Muscle layer of colon (tissue), 2 donors: ENCODE measurements at regions not wholly inside any gene's neighbourhood (a gene's known extent, or its start where the extent isn't known, plus 50 kb on each side); places are given as distances from the start of the nearest gene placed in this dataset.

ENCODE experiments used
- H3K27ac ChIP-seq: one replicate; pipeline ENCODE4 v1.7.0; 2013; ENCODE audit warnings: low read depth, mild to moderate bottlenecking, low read length, moderate library complexity
- H3K27me3 ChIP-seq, 2 donors: one replicate each; pipeline ENCODE4 v1.7.0; 2013; ENCODE audit warnings: low read length in 2 of 2, mild to moderate bottlenecking in 2 of 2; ENCODE audit not compliant: insufficient read depth in 2 of 2, control insufficient read depth in 1 of 2
- H3K36me3 ChIP-seq: one replicate; pipeline ENCODE4 v1.7.0; 2013; ENCODE audit warnings: mild to moderate bottlenecking, low read length; ENCODE audit not compliant: insufficient read depth
- H3K4me1 ChIP-seq: one replicate; pipeline ENCODE4 v1.7.0; 2013; ENCODE audit warnings: mild to moderate bottlenecking, low read length; ENCODE audit not compliant: insufficient read depth
- H3K4me3 ChIP-seq, 2 donors: one replicate each; pipeline ENCODE4 v1.7.0; 2013; ENCODE audit warnings: low read length in 2 of 2, low read depth in 1 of 2, mild to moderate bottlenecking in 1 of 2, moderate library complexity in 1 of 2
- H3K9ac ChIP-seq: one replicate; pipeline ENCODE4 v1.7.0; 2013; ENCODE audit warnings: low read length
- H3K9me3 ChIP-seq: one replicate; pipeline ENCODE4 v1.7.0; 2013; ENCODE audit warnings: mild to moderate bottlenecking, low read length
- donor health status: abdominal sarcoma.
- donor health status: Adenocarcinoma of cecum.

- no peaks in the 10 kb centered on the region for H3K36me3 ChIP-seq
- no peak overlapping the region for H3K27ac ChIP-seq
- no peaks in the 10 kb centered on the region for H3K4me1 ChIP-seq
- H3K4me3 ChIP-seq = no peak overlapping the region
- H3K9ac ChIP-seq = no peak overlapping the region
- no peaks in the 10 kb centered on the region for H3K27me3 ChIP-seq
- H3K9me3 ChIP-seq = no peaks in the 10 kb centered on the region
Observed at GRCh38 chr20:57094252-57094891, 172.1 kb downstream of the BMP7 start.

GRCh38 chr20:57094991-57095390 lies 171.4 kb downstream of the BMP7 start:
- Histone ChIP-seq H3K9me3 (no peaks in the 10 kb centered on the region), H3K27me3 (no peaks in the 10 kb centered on the region), H3K4me3 (no peak overlapping the region), H3K4me1 (no peaks in the 10 kb centered on the region), H3K9ac (no peak overlapping the region), H3K36me3 (no peaks in the 10 kb centered on the region), H3K27ac (no peak overlapping the region)

GRCh38 chr20:57095426-57095825 lies 171.0 kb downstream of the BMP7 start:
- H3K27me3 ChIP-seq = no peaks in the 10 kb centered on the region
- H3K9ac ChIP-seq = no peak overlapping the region
- H3K27ac ChIP-seq = no peak overlapping the region
- no peak overlapping the region for H3K4me3 ChIP-seq
- H3K4me1 ChIP-seq = no peaks in the 10 kb centered on the region
- H3K9me3 ChIP-seq = no peaks in the 10 kb centered on the region
- no peaks in the 10 kb centered on the region for H3K36me3 ChIP-seq

GRCh38 chr20:57097245-57097915 lies 169.1 kb downstream of the BMP7 start:
- H3K9ac ChIP-seq = no peak overlapping the region
- H3K4me3 ChIP-seq = no peak overlapping the region
- H3K9me3 ChIP-seq = no peaks in the 10 kb centered on the region
- no peaks in the 10 kb centered on the region for H3K27me3 ChIP-seq
- no peak overlapping the region for H3K27ac ChIP-seq
- no peaks in the 10 kb centered on the region for H3K36me3 ChIP-seq
- H3K4me1 ChIP-seq = no peaks in the 10 kb centered on the region

- Histone ChIP-seq H3K27ac (no peak overlapping the region), H3K9me3 (no peaks in the 10 kb centered on the region), H3K4me3 (no peak overlapping the region), H3K9ac (no peak overlapping the region), H3K36me3 (no peaks in the 10 kb centered on the region), H3K27me3 (no peaks in the 10 kb centered on the region), H3K4me1 (no peaks in the 10 kb centered on the region)
Observed at GRCh38 chr20:57102160-57102559, 164.3 kb downstream of the BMP7 start.

GRCh38 chr20:57102566-57102965 lies 163.9 kb downstream of the BMP7 start:
- H3K9ac ChIP-seq = no peak overlapping the region
- H3K27me3 ChIP-seq = no peaks in the 10 kb centered on the region
- no peak overlapping the region for H3K4me3 ChIP-seq
- H3K4me1 ChIP-seq = no peaks in the 10 kb centered on the region
- H3K9me3 ChIP-seq = no peaks in the 10 kb centered on the region
- H3K36me3 ChIP-seq = no peaks in the 10 kb centered on the region
- H3K27ac ChIP-seq = no peak overlapping the region

GRCh38 chr20:57103146-57103800 lies 163.2 kb downstream of the BMP7 start:
- Histone ChIP-seq H3K4me1 (no peaks in the 10 kb centered on the region), H3K9me3 (no peaks in the 10 kb centered on the region), H3K27me3 (no peaks in the 10 kb centered on the region), H3K9ac (no peak overlapping the region), H3K27ac (no peak overlapping the region), H3K36me3 (no peaks in the 10 kb centered on the region), H3K4me3 (no peak overlapping the region)

- no peaks in the 10 kb centered on the region for H3K36me3 ChIP-seq
- H3K4me3 ChIP-seq = no peak overlapping the region
- no peaks in the 10 kb centered on the region for H3K4me1 ChIP-seq
- no peak overlapping the region for H3K27ac ChIP-seq
- H3K27me3 ChIP-seq = no peaks in the 10 kb centered on the region
- no peaks in the 10 kb centered on the region for H3K9me3 ChIP-seq
- no peak overlapping the region for H3K9ac ChIP-seq
Observed at GRCh38 chr20:57104113-57104512, 162.3 kb downstream of the BMP7 start.

GRCh38 chr20:57104651-57105204 lies 161.7 kb downstream of the BMP7 start:
- Histone ChIP-seq H3K4me3 (no peak overlapping the region), H3K27ac (no peak overlapping the region), H3K9me3 (no peaks in the 10 kb centered on the region), H3K4me1 (no peaks in the 10 kb centered on the region), H3K9ac (no peak overlapping the region), H3K27me3 (no peaks in the 10 kb centered on the region), H3K36me3 (no peaks in the 10 kb centered on the region)

- Histone ChIP-seq H3K4me1 (no peaks in the 10 kb centered on the region), H3K27me3 (no peaks in the 10 kb centered on the region), H3K9ac (no peak overlapping the region), H3K36me3 (no peaks in the 10 kb centered on the region), H3K9me3 (no peaks in the 10 kb centered on the region), H3K4me3 (no peak overlapping the region), H3K27ac (no peak overlapping the region)
Observed at GRCh38 chr20:57106030-57106682, 160.3 kb downstream of the BMP7 start.

- Histone ChIP-seq H3K9me3 (no peaks in the 10 kb centered on the region), H3K27ac (no peak overlapping the region), H3K36me3 (no peaks in the 10 kb centered on the region), H3K4me1 (no peaks in the 10 kb centered on the region), H3K4me3 (no peak overlapping the region), H3K27me3 (no peaks in the 10 kb centered on the region), H3K9ac (no peak overlapping the region)
Observed at GRCh38 chr20:57106692-57107091, 159.7 kb downstream of the BMP7 start.
